Stomach (tissue), 8 donors: ENCODE measurements at regions not wholly inside any gene's neighbourhood (a gene's known extent, or its start where the extent isn't known, plus 50 kb on each side); places are given as distances from the start of the nearest gene placed in this dataset.

Source experiments
- DNase-seq, 2 donors: peaks; one replicate each; pipeline versions ENCODE4 v3.0.0 to v3.0.0-alpha.2; 2013 to 2019
- H3K27ac ChIP-seq, 5 donors: fragments of 200-600 bp in 4 of 5; sonication (generic) in 4 of 5; one replicate each; pipeline ENCODE4 v1.5.1; 2013 to 2019; ENCODE audit warnings: mild to moderate bottlenecking in 1 of 5, moderate library complexity in 1 of 5
- H3K27me3 ChIP-seq, 3 donors: fragments of 200-600 bp; sonication (generic); one replicate each; pipeline ENCODE4 v1.5.1; 2017 to 2019; ENCODE audit warnings: mixed run types in 1 of 3
- H3K36me3 ChIP-seq, 4 donors: fragments of 200-600 bp; sonication (generic); 1 replicate in 3 of 4; 2 replicates in 1 of 4; pipeline ENCODE4 v1.5.1; 2016 to 2019
- H3K4me1 ChIP-seq, 4 donors: fragments of 200-600 bp; sonication (generic); one replicate each; pipeline ENCODE4 v1.5.1; 2016 to 2019
- H3K4me3 ChIP-seq, 4 donors: fragments of 200-600 bp; sonication (generic) in 3 of 4; one replicate each; pipeline ENCODE4 v1.5.1; 2016 to 2019; ENCODE audit warnings: mild to moderate bottlenecking in 1 of 4
- H3K9me3 ChIP-seq, 4 donors: fragments of 200-600 bp; sonication (generic); one replicate each; pipeline ENCODE4 v1.5.1; 2016 to 2019
- CTCF ChIP-seq, 7 experiments: fragments of 450-650 bp in 4 of 7; fragments of 200-600 bp in 3 of 7; sonication (generic) in 3 of 7; IDR thresholded peaks; one replicate each; pipeline ENCODE4 v1.5.1; 2016 to 2019; ENCODE audit warnings: antibody characterized with exemption in 7 of 7, control low read depth in 2 of 7, mild to moderate bottlenecking in 1 of 7
- EP300 ChIP-seq: sonication (generic); formaldehyde crosslinking; IDR thresholded peaks from one replicate; pipeline ENCODE4 v1.6.1; 2017; ENCODE audit warnings: antibody characterized with exemption
- POLR2A ChIP-seq, 4 donors: fragments of 450-650 bp; IDR thresholded peaks; one replicate each; pipeline ENCODE4 v1.6.1; 2016; ENCODE audit warnings: antibody characterized with exemption in 4 of 4, control low read depth in 2 of 4, mild to moderate bottlenecking in 1 of 4, moderate library complexity in 1 of 4
- POLR2AphosphoS5 ChIP-seq, 3 donors: sonication (generic); formaldehyde crosslinking; IDR thresholded peaks; one replicate each; pipeline ENCODE4 v1.6.1; 2016; ENCODE audit warnings: antibody characterized with exemption in 3 of 3
- WGBS, 5 donors: extraction: QIAGEN DNeasy Blood & Tissue Kit in 3 of 5; methylation state at CpG; one replicate each; pipeline versions ENCODE4 v1.1.5 to v1.1.7; 2013 to 2018; 5-methylcytosine and 5-hydroxymethylcytosine counted together
- intact Hi-C: fragments of 100-400 bp; cut with DNase I; formaldehyde crosslinking; loops from one replicate; pipeline ENCODE4 v1.15.1; 2023; ENCODE audit warnings: low total_unique reads
- donor health status: healthy with polysubstance abuse.
- donor health status: Bipolar disorder and iron deficiency.
- donor health status: healthy.

- Histone ChIP-seq H3K27ac (no peak overlapping the region), H3K27me3 (no peaks in the 10 kb centered on the region), H3K9me3 (no peaks in the 10 kb centered on the region), H3K4me3 (no peak overlapping the region), H3K4me1 (no peaks in the 10 kb centered on the region), H3K36me3 (no peaks in the 10 kb centered on the region)
- TF ChIP-seq EP300 (no peak), POLR2A (IDR thresholded peaks at IDR 0.05) (no peak), CTCF (IDR thresholded peaks at IDR 0.05) (no peak), POLR2AphosphoS5 (IDR thresholded peaks at IDR 0.05) (no peak)
- intact Hi-C loops: no loop called here
- WGBS, 5 donors: 62 to 71% (median 67%) methylated on average over 5 of the region's 5 CpGs
- DNase-seq: no peak
These were observed 684.1 kb downstream of the SEMA5A start for GRCh38 chr5:8861764-8862163.

- Histone ChIP-seq H3K36me3 (no peaks in the 10 kb centered on the region), H3K27ac (no peak overlapping the region), H3K9me3 (no peaks in the 10 kb centered on the region), H3K4me3 (no peak overlapping the region), H3K4me1 (no peaks in the 10 kb centered on the region), H3K27me3 (no peaks in the 10 kb centered on the region)
- no peak for TF ChIP-seq EP300
- no peak for TF ChIP-seq CTCF (IDR thresholded peaks at IDR 0.05)
- TF ChIP-seq POLR2AphosphoS5 (IDR thresholded peaks at IDR 0.05): no peak
- TF ChIP-seq POLR2A (IDR thresholded peaks at IDR 0.05): no peak
- 40 to 54% (median 52%) methylated on average over 4 of the region's 4 CpGs for WGBS, 5 donors
- intact Hi-C loops: no loop called here
- DNase-seq: no peak
These were observed 681.8 kb downstream of the SEMA5A start for GRCh38 chr5:8864053-8864452.

DNA sequence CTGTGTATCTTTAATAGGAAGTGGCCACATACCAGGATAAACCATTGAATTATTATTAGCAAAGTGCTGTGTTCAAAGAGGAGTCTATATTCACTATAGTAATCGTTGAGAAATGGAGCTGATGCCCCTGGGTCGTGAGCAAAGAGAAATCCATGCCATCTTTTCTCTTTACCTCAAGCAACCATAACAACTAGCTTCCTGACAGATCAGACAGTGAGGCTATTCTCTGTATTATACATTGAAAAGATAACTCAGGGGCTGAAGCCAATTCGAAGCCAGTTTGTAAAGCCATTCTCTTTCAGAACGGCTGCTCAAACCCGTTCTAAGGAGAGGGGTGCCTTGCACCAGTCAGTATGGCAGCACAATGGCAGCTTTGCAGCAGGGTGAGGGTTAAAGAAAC, 680.6 kb downstream of the SEMA5A start:
- no peaks in the 10 kb centered on the region for H3K9me3 ChIP-seq
- H3K4me1 ChIP-seq: no peaks in the 10 kb centered on the region
- no peak overlapping the region for H3K27ac ChIP-seq
- no peaks in the 10 kb centered on the region for H3K36me3 ChIP-seq
- intact Hi-C loops: no loop called here
- H3K4me3 ChIP-seq: no peak overlapping the region
- DNase-seq: no peak
- H3K27me3 ChIP-seq: peaks cover 0 to 3% (median 0%) of the 10 kb centered on the region in 3 donors
- 39 to 53% (median 47%) methylated on average over 5 of the region's 5 CpGs for WGBS, 5 donors
- no peak for TF ChIP-seq CTCF (IDR thresholded peaks at IDR 0.05)
- no peak for TF ChIP-seq POLR2A (IDR thresholded peaks at IDR 0.05)
- TF ChIP-seq POLR2AphosphoS5 (IDR thresholded peaks at IDR 0.05): no peak

DNA sequence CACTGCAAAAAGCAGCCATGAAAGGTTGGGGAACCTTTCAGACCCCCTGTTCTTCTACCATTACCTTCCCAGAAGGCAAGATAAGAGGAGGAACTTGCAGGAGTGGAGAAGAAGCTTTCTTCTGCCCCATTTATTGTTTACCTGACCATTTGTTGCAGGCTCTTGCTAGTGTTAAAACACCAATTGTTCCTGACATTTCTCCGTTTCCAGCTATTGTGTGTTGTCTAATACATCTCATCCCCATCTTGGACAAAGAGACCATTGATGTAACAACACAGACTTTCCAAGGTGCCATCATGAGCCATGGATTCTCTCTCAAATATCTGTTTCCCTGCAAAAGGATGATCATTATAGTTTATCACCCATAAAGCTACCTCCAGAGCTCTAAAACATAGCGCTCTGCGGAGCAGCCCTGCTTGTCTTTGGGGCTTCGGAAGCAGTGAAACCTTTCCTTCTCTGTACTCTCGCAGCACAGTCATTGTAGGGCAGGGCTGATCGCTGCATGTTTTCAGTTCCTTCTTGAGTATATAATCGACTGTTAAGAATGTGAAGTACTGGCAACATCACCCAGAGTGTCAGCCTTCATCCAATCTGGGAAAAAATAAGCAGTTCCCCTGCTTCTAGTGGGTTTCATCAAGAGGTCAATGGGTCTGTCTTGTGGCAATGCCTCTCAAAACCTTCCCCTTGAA, 680.0 kb downstream of the SEMA5A start:
- Histone ChIP-seq H3K27me3 (peaks cover 0 to 3% (median 0%) of the 10 kb centered on the region in 3 donors), H3K27ac (no peak overlapping the region), H3K4me1 (no peaks in the 10 kb centered on the region), H3K36me3 (no peaks in the 10 kb centered on the region), H3K4me3 (no peak overlapping the region), H3K9me3 (no peaks in the 10 kb centered on the region)
- 79 to 86% (median 81%) methylated on average over 7 of the region's 7 CpGs for WGBS, 5 donors
- DNase-seq: no peak
- intact Hi-C loops: no loop called here
- TF ChIP-seq EP300 (no peak), CTCF (IDR thresholded peaks at IDR 0.05) (no peak), POLR2AphosphoS5 (IDR thresholded peaks at IDR 0.05) (no peak), POLR2A (IDR thresholded peaks at IDR 0.05) (no peak)
